HCT116 (cell line): ENCODE measurements at regions not wholly inside any gene's neighbourhood (a gene's known extent, or its start where the extent isn't known, plus 50 kb on each side); places are given as distances from the start of the nearest gene placed in this dataset.

Source experiments
- CEBPB ChIP-seq: IDR thresholded peaks from 2 replicates; pipeline ENCODE4 v1.6.1; 2012; ENCODE audit warnings: low read depth
- ELF1 ChIP-seq: IDR thresholded peaks from 2 replicates; pipeline ENCODE4 v1.6.1; 2012; ENCODE audit warnings: low read depth, borderline replicate concordance
- POLR2A ChIP-seq: IDR thresholded peaks from 2 replicates; pipeline ENCODE4 v1.7.0; 2011; ENCODE audit warnings: borderline replicate concordance; ENCODE audit not compliant: insufficient read depth, insufficient read length; ENCODE audit errors: extremely low read depth

GRCh38 chr4:126853715-126854114, 779.0 kb upstream of the INTU start:
- TF ChIP-seq POLR2A (no peak), CEBPB (no peak), ELF1 (no peak)
